ENCODE measurements at regions not wholly inside any gene's neighbourhood (a gene's known extent, or its start where the extent isn't known, plus 50 kb on each side); places are given as distances from the start of the nearest gene placed in this dataset.

DNA sequence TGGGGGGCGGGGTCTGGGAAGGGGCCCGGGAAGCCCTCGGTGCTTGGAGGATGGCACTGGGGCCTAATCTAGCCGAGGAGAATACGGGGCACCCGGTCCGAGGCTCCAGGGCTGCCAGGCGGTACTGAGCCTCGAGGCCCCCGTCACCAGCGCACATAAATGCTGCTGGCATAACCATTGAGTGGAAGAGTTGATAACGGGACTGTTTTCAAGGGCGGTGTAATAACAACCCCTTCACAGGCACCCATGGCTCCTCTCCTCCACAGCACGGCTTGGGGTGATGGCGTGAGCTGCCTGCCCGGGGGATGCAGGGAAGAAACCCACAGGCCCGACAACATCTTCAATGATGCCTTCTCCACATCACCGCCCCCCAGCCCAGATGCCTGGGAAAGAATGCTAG lies 130.7 kb downstream of the FAM53A start:
- H3K36me3 ChIP-seq = no peaks in the 10 kb centered on the region
- no peak for DNase-seq (ENCODE audit: low spot score in 2 of 2)
- TF ChIP-seq, protein P1, sequence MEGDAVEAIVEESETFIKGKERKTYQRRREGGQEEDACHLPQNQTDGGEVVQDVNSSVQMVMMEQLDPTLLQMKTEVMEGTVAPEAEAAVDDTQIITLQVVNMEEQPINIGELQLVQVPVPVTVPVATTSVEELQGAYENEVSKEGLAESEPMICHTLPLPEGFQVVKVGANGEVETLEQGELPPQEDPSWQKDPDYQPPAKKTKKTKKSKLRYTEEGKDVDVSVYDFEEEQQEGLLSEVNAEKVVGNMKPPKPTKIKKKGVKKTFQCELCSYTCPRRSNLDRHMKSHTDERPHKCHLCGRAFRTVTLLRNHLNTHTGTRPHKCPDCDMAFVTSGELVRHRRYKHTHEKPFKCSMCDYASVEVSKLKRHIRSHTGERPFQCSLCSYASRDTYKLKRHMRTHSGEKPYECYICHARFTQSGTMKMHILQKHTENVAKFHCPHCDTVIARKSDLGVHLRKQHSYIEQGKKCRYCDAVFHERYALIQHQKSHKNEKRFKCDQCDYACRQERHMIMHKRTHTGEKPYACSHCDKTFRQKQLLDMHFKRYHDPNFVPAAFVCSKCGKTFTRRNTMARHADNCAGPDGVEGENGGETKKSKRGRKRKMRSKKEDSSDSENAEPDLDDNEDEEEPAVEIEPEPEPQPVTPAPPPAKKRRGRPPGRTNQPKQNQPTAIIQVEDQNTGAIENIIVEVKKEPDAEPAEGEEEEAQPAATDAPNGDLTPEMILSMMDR (IDR thresholded peaks at IDR 0.05) = no peak
- H3K9me3 ChIP-seq = no peaks in the 10 kb centered on the region
- H3K27ac ChIP-seq = no peak overlapping the region
- H3K4me3 ChIP-seq = no peak overlapping the region
- intact Hi-C loops (cut with DNase I) = no loop called here
- no peaks in the 10 kb centered on the region for H3K27me3 ChIP-seq
- peaks cover 3 to 5% of the 10 kb centered on the region in 2 donors for H3K4me1 ChIP-seq

DNA sequence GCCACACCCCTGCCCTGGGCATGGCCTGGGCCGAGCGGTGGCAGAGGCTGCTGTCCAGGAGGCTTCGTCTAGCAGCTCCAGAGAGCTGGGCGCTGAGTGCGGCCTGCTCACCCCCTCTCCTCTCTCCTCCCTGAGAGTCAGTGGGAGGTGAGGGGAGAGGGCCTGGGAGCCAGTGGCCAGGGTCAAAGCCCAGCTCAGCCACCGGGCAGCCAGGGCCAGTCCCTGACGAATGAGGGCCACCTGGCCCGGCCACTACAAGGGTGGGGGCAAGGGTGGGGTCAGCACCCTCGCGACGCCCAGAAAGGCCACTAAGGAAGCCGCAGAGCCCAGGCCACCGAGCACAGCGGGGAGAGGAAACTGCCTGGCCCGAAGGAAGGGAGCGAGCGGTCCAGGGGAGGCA lies 131.7 kb downstream of the FAM53A start:
- Histone ChIP-seq H3K9me3 (no peaks in the 10 kb centered on the region), H3K4me3 (no peak overlapping the region), H3K27me3 (no peaks in the 10 kb centered on the region), H3K36me3 (no peaks in the 10 kb centered on the region), H3K4me1 (peaks cover 3 to 5% of the 10 kb centered on the region in 2 donors), H3K27ac (no peak overlapping the region)
- TF ChIP-seq, protein P1 (IDR thresholded peaks at IDR 0.05) = no peak
- DNase-seq (ENCODE audit: low spot score in 2 of 2) = no peak
- intact Hi-C loops (cut with DNase I) = no loop called here

DNA sequence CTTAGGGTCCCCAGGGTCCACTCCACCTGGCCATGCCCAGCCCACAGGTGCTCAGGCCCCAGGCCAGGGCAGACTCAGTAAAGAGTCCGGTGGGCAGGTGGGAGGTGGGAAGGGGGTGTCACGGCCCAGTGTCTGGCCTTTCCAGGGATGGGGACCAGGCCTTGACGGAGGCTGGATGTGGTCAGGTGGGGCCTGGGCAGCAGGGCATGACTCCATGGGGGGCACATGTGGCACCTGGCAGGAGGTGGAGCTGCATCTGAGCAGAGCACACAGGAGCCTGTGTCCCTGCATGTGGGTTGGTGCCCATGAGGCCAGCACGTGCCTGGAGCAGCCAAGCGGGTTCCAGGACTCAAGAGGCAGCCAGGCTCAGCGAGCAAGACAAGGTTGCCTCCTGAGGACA lies 132.9 kb downstream of the FAM53A start:
- no peak for DNase-seq (ENCODE audit: low spot score in 2 of 2)
- no peaks in the 10 kb centered on the region for H3K36me3 ChIP-seq
- H3K4me1 ChIP-seq = peaks cover 3 to 5% of the 10 kb centered on the region in 2 donors
- no peaks in the 10 kb centered on the region for H3K27me3 ChIP-seq
- H3K9me3 ChIP-seq = no peaks in the 10 kb centered on the region
- H3K4me3 ChIP-seq = no peak overlapping the region
- H3K27ac ChIP-seq = no peak overlapping the region
- intact Hi-C loops (cut with DNase I) = no loop called here
- TF ChIP-seq, protein P1 (IDR thresholded peaks at IDR 0.05) = no peak

DNA sequence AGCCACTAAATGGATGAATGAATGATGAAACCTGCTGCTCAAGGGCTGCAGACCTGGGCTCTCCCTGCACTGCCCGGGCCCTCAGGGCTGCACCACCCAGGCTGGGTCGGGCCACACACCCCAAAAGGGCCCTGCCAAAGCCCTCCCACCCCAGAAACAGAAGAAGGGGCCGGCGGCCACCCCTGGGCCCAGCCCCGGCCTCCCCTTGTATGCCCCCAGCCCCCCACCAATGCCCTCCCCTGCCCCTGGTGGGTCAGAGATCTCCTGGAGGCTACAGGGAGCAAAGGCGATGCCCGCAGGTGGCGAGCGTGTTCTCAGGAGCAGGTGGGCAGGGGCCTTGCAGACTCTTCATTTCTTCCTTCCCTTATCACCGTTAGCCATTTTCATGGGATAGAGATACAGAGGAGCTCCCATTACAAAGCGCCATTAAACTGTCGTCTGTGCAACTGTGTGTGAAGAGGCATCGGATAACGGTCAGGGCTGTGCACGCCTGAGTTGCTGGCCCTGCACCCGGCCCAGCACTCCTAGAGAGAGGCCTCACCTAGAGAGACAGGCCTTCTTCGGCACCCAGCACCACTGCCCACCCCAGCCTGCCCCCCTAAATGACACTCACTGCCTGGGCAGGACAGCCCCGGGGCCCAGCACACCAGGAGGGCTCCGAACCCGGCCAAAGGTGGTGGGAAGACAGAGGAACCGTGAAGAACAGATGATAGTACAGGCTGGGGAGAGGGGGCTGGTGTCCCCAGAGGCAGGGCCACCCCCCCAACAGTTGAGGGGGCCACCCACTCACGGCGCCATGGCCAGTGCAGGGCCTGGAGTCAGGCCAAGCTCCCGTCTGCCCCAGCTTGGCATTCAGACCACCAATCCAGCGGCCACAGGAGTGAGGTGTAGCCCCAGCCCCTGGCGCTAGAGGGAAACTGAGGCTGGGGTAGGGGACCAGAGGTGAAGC lies 133.7 kb downstream of the FAM53A start:
- intact Hi-C loops (cut with DNase I) = no loop called here

DNA sequence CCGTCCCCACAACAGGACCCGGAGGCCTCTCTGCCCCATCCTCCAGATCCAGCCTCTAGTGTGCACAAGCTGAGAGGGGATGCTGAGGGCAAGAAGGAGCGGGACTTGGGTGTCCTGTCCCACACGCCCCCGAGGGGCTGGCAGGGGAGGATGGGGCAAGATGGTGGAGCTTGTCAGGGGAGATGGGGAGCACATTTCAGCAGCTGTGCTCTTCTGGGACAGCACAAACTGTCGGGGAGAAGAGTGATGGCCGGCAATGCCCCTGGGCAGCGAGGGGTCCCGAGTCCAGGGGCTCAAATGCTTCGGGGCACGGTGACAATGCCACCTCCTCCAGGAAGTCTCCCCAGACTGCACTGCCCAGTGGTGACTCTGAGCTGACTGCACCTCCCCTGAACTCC lies 134.5 kb downstream of the FAM53A start:
- Histone ChIP-seq H3K27me3 (no peaks in the 10 kb centered on the region), H3K27ac (no peak overlapping the region), H3K36me3 (no peaks in the 10 kb centered on the region), H3K4me1 (peaks cover 3 to 5% of the 10 kb centered on the region in 2 donors), H3K4me3 (no peak overlapping the region), H3K9me3 (no peaks in the 10 kb centered on the region)
- TF ChIP-seq, protein P1 (IDR thresholded peaks at IDR 0.05) = no peak
- DNase-seq (ENCODE audit: low spot score in 2 of 2) = no peak
- intact Hi-C loops (cut with DNase I) = no loop called here

More for the DNA sequence above, 133.7 kb downstream of the FAM53A start:
- H3K27ac ChIP-seq = no peak overlapping the region
- no peaks in the 10 kb centered on the region for H3K9me3 ChIP-seq
- H3K4me3 ChIP-seq = no peak overlapping the region
- no peaks in the 10 kb centered on the region for H3K27me3 ChIP-seq
- DNase-seq (ENCODE audit: low spot score in 2 of 2) = no peak
- no peaks in the 10 kb centered on the region for H3K36me3 ChIP-seq
- TF ChIP-seq, protein P1 (IDR thresholded peaks at IDR 0.05) = no peak
- H3K4me1 ChIP-seq = peaks cover 3 to 5% of the 10 kb centered on the region in 2 donors

Measured in ascending aorta (tissue), 2 donors.